ENCODE measurements at regions not wholly inside any gene's neighbourhood (a gene's known extent, or its start where the extent isn't known, plus 50 kb on each side); places are given as distances from the start of the nearest gene placed in this dataset.

GRCh38 chr2:150581717-150582472 lies 94.4 kb upstream of the RND3 start:
- FAIRE-seq (no peak), DNase-seq (ENCODE audit: insufficient read length, low spot score) (no peak)
- no peak for TF ChIP-seq POLR2A (IDR thresholded peaks at IDR 0.05; ENCODE audit: low read depth, low read length)

- DNase-seq (ENCODE audit: insufficient read length, low spot score) = no peak
- TF ChIP-seq POLR2A (IDR thresholded peaks at IDR 0.05; ENCODE audit: low read depth, low read length) = no peak
- FAIRE-seq = no peak
These were observed 91.0 kb upstream of the RND3 start for GRCh38 chr2:150578481-150578880.

GRCh38 chr2:150575861-150576260 lies 88.4 kb upstream of the RND3 start:
- FAIRE-seq (no peak), DNase-seq (ENCODE audit: insufficient read length, low spot score) (no peak)
- TF ChIP-seq POLR2A (IDR thresholded peaks at IDR 0.05; ENCODE audit: low read depth, low read length) = no peak

GRCh38 chr2:150572961-150573395 lies 85.5 kb upstream of the RND3 start:
- no peak for DNase-seq (ENCODE audit: insufficient read length, low spot score)
- FAIRE-seq = no peak
- no peak for TF ChIP-seq POLR2A (IDR thresholded peaks at IDR 0.05; ENCODE audit: low read depth, low read length)

GRCh38 chr2:150572194-150572766 lies 84.8 kb upstream of the RND3 start:
- FAIRE-seq = peak; percentile 48
- no peak for TF ChIP-seq POLR2A (IDR thresholded peaks at IDR 0.05; ENCODE audit: low read depth, low read length)
- DNase-seq (ENCODE audit: insufficient read length, low spot score) = no peak

- no peak for DNase-seq (ENCODE audit: insufficient read length, low spot score)
These were observed 83.7 kb upstream of the RND3 start for GRCh38 chr2:150571121-150571520.

GRCh38 chr2:150570712-150571111 lies 83.2 kb upstream of the RND3 start:
- DNase-seq (ENCODE audit: insufficient read length, low spot score) (peak; percentile 49), FAIRE-seq (peak; percentile 98)
- no peak for TF ChIP-seq POLR2A (IDR thresholded peaks at IDR 0.05; ENCODE audit: low read depth, low read length)

More at GRCh38 chr2:150571121-150571520, 83.7 kb upstream of the RND3 start:
- TF ChIP-seq POLR2A (IDR thresholded peaks at IDR 0.05; ENCODE audit: low read depth, low read length) = no peak
- FAIRE-seq = no peak

- FAIRE-seq (peak; percentile 38), DNase-seq (ENCODE audit: insufficient read length, low spot score) (no peak)
- no peak for TF ChIP-seq POLR2A (IDR thresholded peaks at IDR 0.05; ENCODE audit: low read depth, low read length)
These were observed 82.3 kb upstream of the RND3 start for GRCh38 chr2:150569761-150570160.

- TF ChIP-seq POLR2A (IDR thresholded peaks at IDR 0.05; ENCODE audit: low read depth, low read length) = no peak
- FAIRE-seq (peak; percentile 53), DNase-seq (ENCODE audit: insufficient read length, low spot score) (no peak)
These were observed 80.4 kb upstream of the RND3 start for GRCh38 chr2:150567771-150568301.

- TF ChIP-seq POLR2A (IDR thresholded peaks at IDR 0.05; ENCODE audit: low read depth, low read length) = no peak
- FAIRE-seq (no peak), DNase-seq (ENCODE audit: insufficient read length, low spot score) (no peak)
These were observed 78.8 kb upstream of the RND3 start for GRCh38 chr2:150566289-150566688.

GRCh38 chr2:150561076-150561475 lies 73.6 kb upstream of the RND3 start:
- no peak for FAIRE-seq
- no peak for DNase-seq (ENCODE audit: insufficient read length, low spot score)
- TF ChIP-seq POLR2A (IDR thresholded peaks at IDR 0.05; ENCODE audit: low read depth, low read length) = no peak

GRCh38 chr2:150557020-150557600 lies 69.6 kb upstream of the RND3 start:
- FAIRE-seq (peak; percentile 48), DNase-seq (ENCODE audit: insufficient read length, low spot score) (no peak)
- TF ChIP-seq POLR2A (IDR thresholded peaks at IDR 0.05; ENCODE audit: low read depth, low read length) = no peak

GRCh38 chr2:150555611-150556356 lies 68.3 kb upstream of the RND3 start:
- TF ChIP-seq POLR2A (IDR thresholded peaks at IDR 0.05; ENCODE audit: low read depth, low read length) = no peak
- no peak for DNase-seq (ENCODE audit: insufficient read length, low spot score)
- FAIRE-seq = peak; percentile 38

- TF ChIP-seq POLR2A (IDR thresholded peaks at IDR 0.05; ENCODE audit: low read depth, low read length) = no peak
- FAIRE-seq (no peak), DNase-seq (ENCODE audit: insufficient read length, low spot score) (no peak)
These were observed 66.6 kb upstream of the RND3 start for GRCh38 chr2:150554046-150554445.
